HG03066 (cell line): ENCODE measurements at regions not wholly inside any gene's neighbourhood (a gene's known extent, or its start where the extent isn't known, plus 50 kb on each side); places are given as distances from the start of the nearest gene placed in this dataset.
"Not testable (repeated sequence)": the region's sequence is repeated elsewhere in the genome, so short reads cannot be mapped to it uniquely, and the experiment has no call there.

Source experiments
- ATAC-seq: cut with Tn5 transposase; IDR thresholded peaks from one replicate; pipeline ENCODE4 v1.9.1; 2021; ENCODE audit warnings: low read depth; ENCODE audit not compliant: unreplicated experiment

- ATAC-seq: no peak
Measured at GRCh38 chr10:84626397-84627087, 298.2 kb downstream of the CCSER2 start.

DNA sequence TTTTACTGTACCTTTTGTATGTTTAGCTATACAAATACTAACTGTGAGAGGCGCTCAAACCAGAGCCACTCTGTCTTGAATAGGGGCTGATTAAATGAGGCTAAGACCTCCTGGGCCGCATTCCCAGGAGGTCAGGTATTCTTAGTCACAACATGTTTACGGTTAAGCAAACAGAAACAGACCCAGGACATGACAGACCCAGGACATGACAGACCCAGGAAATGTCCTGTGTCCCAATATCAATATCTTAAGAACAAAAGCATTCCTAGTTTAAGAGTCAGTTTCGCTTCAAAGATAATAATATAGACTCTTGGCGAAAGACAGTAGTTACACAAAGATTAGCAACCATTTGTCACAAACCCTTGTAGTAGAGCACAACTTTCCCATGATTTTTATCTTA is 304.5 kb downstream of the CCSER2 start:
- no peak for ATAC-seq

DNA sequence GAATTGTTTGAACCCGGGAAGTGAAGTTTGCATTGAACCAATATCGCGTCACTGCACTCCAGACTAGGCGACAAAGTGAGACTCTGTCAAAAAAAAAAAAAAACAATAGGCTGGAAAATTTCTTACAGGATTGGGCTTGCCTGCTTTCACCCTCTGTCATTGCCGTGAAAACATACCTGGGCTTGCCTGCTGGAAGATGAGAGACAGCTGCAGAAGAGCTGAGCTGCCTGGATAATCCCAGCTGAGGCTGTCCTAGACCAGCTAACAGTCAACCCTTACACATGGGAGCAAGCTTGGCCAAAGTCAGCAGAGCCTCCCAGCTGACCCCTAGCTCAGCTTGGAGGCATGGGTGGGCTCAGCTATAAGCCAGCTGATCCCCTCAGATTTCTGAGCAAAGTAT is 306.2 kb downstream of the CCSER2 start:
- ATAC-seq: no peak

DNA sequence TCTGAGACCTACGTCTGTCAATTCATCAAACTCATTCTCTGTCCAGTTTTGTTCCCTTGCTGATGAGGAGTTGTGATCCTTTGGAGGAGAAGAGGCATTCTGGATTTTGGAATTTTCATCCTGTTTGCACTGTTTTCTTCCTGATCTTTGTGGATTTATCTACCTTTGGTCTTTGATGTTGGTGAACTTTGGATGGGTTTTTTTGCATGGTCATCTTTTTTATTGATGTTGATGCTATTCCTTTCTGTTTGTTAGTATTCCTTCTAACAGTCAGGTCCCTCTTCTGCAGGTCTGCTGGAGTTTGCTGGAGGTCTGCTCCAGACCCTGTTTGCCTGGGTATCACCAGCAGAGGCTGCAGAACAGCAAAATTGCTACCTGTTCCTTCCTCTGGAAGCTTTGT is 322.2 kb downstream of the CCSER2 start:
- ATAC-seq: not testable (repeated sequence)

- ATAC-seq: no peak
Measured at GRCh38 chr10:84654671-84655070, 326.3 kb downstream of the CCSER2 start.

GRCh38 chr10:84659027-84659426 is 330.6 kb downstream of the CCSER2 start:
- ATAC-seq: no peak

GRCh38 chr10:84659497-84660439 is 331.4 kb downstream of the CCSER2 start:
- ATAC-seq: no peak

DNA sequence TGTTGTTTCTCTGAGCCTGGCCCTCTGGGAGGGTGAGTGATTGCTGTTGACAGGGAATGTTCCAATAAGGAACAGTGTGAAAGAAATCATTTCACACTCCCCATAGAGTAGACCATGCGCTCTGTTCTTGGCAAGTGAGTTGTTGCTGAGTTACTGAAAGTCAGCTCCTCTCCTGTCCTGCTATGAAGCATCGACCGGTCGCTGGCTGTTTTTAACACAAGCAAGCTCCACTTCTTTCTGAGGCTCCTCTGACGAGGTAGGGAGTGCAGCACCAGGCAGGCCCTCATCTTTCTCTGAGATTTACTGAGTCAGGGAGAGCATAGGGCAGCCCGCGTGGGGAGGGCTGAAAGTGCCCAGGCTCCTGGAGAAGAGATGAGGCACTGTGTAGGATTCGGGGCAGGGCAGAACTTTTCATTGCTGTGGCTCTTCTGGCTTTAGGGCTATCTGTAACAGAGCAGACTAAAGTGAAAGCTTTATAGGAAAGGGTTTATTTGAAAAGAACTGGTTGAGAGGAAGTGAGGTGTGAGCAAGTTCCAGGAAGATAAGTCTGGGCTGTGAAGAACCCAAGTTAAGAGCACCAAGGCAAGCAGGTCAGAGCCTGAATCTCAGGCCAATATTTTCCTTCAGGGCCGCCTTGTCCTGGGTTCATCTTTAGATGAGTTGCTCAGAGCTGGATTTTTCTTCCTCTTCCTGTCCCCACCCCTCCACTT is 332.2 kb downstream of the CCSER2 start:
- no peak for ATAC-seq

DNA sequence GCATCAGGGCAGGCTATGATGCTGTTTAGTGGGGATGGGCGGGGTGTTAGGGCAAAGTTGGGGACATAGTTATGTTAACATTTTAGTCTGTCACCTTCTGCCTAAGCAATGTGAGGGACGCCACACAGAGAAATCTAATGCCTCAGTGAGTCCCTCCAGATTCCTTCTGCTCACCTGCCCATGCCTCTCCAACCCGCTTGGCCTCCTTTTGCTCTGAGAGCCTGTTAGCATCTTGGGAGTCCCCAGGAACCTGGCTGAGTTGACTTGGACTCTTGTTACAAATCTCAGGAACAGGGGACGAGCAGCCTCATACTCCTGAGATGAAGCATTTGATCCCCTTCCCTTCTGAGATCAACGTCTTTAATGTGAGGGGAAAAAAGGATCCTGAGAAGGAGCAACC is 336.8 kb downstream of the CCSER2 start:
- no peak for ATAC-seq

GRCh38 chr10:84665883-84666463 is 337.6 kb downstream of the CCSER2 start:
- no peak for ATAC-seq

DNA sequence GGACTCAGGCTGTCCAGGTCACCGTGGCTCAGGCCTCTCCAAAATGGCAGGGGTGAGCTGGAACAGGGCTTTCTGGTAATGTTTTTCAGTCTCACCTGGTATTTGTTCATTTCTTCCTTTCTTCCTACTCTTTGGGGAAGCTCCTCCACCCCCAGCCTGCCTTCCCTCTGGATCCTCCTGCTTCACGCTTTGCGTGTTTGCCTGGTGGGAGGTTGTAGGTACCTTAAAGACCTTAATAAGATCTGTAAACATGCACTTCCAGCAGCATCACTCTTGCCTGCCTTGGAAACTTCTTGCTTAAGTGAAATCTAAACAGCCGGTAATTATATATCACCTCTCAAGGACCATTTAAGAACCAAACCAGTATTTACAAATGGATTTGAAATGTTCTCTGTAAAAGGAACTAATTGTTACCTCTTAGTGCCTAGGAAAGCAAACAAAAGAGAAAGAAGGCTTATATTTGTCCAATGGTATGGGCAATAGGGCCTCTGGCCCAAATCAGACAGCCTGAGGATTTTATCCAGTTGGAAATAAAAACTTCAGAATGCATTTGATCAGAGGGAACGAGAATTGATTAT is 339.9 kb downstream of the CCSER2 start:
- no peak for ATAC-seq

DNA sequence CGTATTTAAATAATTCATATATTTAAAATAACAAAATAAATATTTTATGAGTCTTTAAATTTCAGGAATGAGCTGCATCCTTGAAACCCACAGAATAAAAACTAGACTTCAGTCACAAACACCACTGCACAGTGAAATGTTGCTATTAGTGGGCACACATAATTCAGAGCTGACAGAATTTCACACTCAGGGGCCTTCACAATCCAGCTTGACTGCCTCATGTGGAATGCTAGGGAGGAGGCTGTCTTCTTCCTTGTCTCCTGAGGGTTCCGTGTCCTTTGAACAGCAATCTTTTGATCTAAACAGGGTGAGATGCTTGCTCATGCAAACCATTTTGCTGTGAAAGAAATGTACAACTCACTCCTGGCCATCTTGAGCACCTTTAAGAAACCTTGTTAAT is 346.7 kb downstream of the CCSER2 start:
- ATAC-seq: no peak

- no peak for ATAC-seq
Measured at GRCh38 chr10:84676536-84676935, 348.1 kb downstream of the CCSER2 start.

DNA sequence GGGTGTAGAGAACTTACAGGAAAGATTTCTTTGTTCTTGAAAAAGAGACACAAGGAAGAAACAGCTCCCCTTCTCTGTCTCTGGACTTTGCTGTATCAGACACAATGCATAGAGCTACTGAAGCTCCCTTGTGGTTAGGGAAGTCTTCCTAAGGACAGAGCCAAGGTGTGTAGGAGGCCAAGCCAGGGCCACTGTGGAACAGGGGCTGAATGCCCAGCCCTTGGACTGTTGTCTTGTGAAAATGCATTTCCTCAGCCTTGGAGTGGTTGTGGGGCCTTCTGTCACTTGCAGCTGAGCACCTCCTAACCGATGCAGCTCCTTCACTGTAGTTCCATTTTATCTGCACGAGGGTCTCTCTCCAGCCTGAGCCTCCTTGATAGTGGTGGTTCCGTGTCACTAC is 353.4 kb downstream of the CCSER2 start:
- ATAC-seq: no peak

- no peak for ATAC-seq
Measured at GRCh38 chr10:84683550-84683949, 355.2 kb downstream of the CCSER2 start.

GRCh38 chr10:84683980-84684740 is 355.8 kb downstream of the CCSER2 start:
- ATAC-seq: no peak

- ATAC-seq: no peak
Measured at GRCh38 chr10:84685047-84685660, 356.8 kb downstream of the CCSER2 start.

- ATAC-seq: no peak
Measured at GRCh38 chr10:84693006-84693405, 364.6 kb downstream of the CCSER2 start.

- no peak for ATAC-seq
Measured at GRCh38 chr10:84695902-84696301, 367.5 kb downstream of the CCSER2 start.
